HG02852 (cell line): ENCODE measurements at regions not wholly inside any gene's neighbourhood (a gene's known extent, or its start where the extent isn't known, plus 50 kb on each side); places are given as distances from the start of the nearest gene placed in this dataset.

ENCODE experiments used
- ATAC-seq: cut with Tn5 transposase; IDR thresholded peaks from one replicate; pipeline ENCODE4 v1.9.1; 2021; ENCODE audit warnings: mild to moderate bottlenecking, moderate library complexity; ENCODE audit not compliant: unreplicated experiment

GRCh38 chr2:109070290-109070689 is 58.7 kb upstream of the SH3RF3 start:
- no peak for ATAC-seq

DNA sequence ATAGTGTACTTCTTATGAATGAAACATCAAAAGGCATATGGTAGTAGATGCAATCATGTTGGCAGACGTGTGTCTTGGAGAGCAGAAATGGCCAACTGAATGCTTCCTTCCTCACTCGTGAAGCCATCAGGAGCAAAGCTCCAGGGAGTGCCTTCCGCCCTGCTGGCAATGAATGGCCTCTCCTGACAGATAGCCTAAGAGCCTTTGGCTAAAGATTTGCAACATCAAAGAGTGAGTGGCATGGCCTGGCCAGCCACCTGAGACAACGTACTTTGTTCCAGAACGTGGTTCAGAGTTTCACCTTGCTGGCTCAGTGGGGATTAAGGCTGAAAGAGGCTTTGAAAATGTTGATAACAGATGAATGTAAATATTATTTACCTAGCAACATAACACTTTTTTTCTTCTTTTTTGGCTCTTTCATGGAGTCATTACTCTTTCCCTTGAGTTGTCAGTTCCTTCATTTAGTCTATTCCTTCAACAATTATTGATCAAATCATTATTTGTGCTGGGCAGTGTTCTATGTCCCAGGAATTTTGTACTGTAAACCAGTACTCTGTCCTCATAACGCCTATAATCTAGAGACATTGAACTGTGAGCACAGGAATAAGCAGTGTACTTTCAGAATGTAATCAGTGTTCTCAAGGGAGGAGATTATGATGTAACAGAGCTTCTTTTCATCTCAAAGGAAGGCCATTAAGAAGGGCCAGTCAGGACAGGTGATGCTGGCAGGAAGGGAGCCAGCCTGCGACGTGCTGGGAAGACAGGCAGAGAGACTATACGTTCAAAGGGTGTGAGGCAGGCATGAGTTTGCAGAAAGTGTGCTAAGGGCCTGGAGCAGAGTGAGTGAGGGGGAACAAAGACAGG is 59.4 kb upstream of the SH3RF3 start:
- no peak for ATAC-seq

DNA sequence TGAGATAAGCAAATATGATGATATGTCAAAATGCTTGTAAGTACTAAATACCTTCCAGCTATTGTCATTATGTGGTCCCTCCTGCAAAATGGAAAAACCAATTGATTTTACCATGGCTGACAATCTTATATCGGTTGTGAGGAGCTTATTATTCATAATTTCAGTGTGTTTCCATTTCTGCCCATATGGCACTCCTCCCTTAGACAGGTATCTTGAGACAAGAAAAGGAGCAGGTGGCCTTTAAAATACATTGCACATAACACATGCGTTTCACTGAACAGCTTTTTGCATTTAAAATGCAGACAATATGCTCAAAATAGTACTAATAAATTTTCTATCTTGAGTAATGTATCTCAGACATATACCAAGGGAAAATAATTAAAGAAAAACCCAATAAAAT is 60.2 kb upstream of the SH3RF3 start:
- ATAC-seq, result no peak

- no peak for ATAC-seq
Observed at GRCh38 chr2:109067631-109068125, 61.3 kb upstream of the SH3RF3 start.

- ATAC-seq, result no peak
Observed at GRCh38 chr2:109066917-109067597, 61.9 kb upstream of the SH3RF3 start.

DNA sequence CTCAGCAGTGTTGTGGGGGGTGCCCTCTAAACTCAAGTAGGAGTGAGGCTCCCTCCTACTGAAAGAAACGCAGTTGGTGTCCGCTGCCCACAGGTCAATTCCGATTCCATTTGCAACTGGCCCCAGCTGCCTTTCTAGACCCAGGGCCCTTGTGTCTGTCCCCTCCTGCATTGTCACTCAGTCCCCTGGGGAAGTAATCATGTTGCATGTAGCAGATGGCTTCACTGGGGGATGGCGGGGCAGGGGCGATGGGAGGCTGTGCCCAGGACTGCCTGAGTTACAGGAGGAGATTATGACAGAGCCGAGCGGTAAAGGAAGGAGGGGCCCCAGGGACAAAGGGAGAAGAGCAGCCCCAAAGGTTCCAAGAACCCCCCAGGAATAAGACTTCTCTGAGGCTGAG is 62.5 kb upstream of the SH3RF3 start:
- no peak for ATAC-seq

GRCh38 chr2:109065391-109065734 is 63.6 kb upstream of the SH3RF3 start:
- ATAC-seq, result no peak

GRCh38 chr2:109064660-109065390 is 64.2 kb upstream of the SH3RF3 start:
- no peak for ATAC-seq

DNA sequence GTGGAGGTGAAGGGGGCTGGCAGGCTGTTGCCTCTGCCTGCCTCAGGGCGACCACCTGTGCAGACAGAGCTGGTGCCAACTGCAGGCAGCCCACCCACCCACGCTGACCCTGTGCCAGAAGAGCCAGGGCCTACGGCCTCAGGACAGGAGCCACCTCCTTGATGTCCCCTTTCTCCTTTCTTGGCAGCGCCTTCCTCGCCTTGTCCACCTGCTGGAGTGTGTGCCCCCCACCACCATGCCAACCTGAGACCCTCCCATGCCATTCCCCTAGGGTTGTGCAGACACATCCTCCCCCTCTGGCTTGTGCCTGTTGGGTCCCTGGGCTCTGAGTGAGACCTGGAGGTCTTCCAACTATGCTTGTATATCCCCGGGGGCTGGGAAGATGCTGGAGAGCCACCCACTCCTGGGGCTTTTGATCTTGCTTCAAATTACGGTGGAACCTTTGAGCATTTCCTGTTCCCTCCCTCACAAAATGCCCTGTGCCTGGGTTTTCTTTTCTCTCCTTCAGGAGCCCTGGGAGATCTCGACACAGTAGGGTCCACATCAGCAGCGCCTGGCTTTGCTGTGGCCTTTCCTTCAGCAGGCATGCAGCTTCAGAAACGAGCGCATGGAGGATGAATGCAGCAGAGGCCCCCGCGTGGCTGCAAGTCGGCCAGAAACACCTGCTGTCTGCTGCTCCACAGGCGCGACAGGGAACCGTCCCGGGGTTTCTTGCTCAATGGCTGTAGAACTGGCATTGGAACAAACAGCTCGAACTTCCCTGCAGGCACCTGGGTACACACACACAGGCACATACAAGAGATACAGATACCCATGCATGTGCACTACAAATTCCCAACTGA is 65.9 kb upstream of the SH3RF3 start:
- ATAC-seq, result no peak

GRCh38 chr2:109062145-109062858 is 66.7 kb upstream of the SH3RF3 start:
- no peak for ATAC-seq

- ATAC-seq, result no peak
Observed at GRCh38 chr2:109061736-109062135, 67.3 kb upstream of the SH3RF3 start.

GRCh38 chr2:109060496-109060895 is 68.5 kb upstream of the SH3RF3 start:
- no peak for ATAC-seq

DNA sequence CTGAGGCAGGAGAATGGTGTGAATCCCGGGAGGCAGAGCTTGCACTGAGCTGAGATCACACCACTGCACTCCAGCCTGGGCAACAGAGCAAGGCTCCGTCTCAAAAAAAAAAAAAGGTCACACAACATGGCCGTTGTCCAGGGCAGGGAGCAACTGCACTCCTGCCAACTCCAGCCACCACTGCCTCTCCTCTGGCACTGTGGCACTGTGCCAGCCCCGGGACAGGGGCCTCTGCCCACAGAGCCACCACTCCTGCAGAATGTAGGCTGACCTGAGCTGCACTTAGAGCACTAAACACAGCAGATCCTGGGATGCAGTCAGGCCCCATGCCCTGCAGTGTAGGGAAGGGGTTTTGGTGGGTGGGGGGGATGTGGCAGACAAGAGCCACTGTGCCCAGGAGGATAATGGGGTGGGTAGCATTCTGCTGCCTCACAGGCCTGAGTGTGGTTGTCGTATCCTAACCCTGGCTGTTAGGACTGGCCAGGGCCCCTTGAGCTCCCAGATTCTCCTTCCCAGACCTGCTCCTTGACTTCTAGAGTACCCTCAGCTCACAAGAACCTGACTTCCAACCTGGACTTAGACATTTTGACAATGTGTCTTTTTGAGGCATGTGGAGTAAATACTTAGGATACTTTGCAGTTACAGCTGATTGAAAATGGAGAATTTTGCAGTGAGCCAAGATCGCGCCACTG is 69.4 kb upstream of the SH3RF3 start:
- ATAC-seq, result no peak

- no peak for ATAC-seq
Observed at GRCh38 chr2:109058802-109059201, 69.8 kb upstream of the EDAR start.

DNA sequence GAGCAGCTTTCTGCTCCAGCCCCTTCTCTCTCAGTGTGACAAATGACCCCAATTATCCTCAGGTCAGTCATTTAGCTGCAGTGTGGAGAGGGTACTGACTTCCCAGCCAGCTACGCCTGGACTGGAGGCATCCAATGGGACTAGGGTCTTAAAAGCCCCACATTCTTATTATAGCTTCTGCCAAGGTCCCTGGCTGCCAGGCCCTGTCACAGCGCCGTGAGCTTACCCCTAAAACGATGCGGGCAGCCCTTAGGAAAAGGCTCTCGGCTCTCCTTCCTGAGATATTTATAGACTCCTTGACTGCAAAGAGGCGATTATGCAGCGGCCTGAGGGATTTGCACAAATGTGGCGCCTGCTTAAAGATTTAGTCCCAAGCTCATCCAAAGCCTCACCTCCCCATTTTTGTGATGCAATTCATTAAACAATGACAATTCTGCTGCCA is 69.2 kb upstream of the EDAR start:
- no peak for ATAC-seq

- no peak for ATAC-seq
Observed at GRCh38 chr2:109057686-109058085, 68.7 kb upstream of the EDAR start.

DNA sequence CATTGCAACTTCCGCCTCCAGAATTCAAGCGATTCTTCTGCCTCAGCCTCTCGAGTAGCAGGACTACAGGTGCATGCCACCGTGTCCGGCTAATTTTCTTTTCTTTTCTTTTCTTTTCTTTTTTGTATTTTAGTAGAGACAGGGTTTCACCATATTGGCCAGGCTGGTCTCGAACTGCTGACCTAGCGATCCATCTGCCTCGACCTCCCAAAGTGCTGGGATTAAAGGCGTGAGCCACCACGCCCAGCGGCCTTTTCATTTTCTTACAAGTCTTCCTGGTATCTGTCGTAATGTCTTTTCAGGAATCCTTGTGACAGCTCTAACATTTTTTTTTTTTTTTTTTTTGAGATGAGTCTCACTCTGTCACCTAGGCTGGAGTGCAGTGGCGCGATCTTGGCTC is 66.4 kb upstream of the EDAR start:
- ATAC-seq, result no peak

- ATAC-seq, result no peak
Observed at GRCh38 chr2:109054865-109055264, 65.8 kb upstream of the EDAR start.

- no peak for ATAC-seq
Observed at GRCh38 chr2:109053716-109054115, 64.7 kb upstream of the EDAR start.
